GM12878 (cell line): ENCODE measurements at regions not wholly inside any gene's neighbourhood (a gene's known extent, or its start where the extent isn't known, plus 50 kb on each side); places are given as distances from the start of the nearest gene placed in this dataset.

Experiments
- ATAC-seq: fragments of 200-7000 bp; cut with Tn5 transposase; 3 replicates; pipeline ENCODE4 v1.9.1; 2020; ENCODE audit warnings: mild to moderate bottlenecking, moderate library complexity
- BruUV-seq: library from RNA; stranded (reverse); fragments of 400-500 nt; replicated peaks from 2 replicates; lab custom pipeline; 2021; lab: Mats Ljungman, UMichigan
- CTCF ChIA-PET: fragments of 300-600 bp; sonication (Branson Sonifier 250); formaldehyde crosslinking; extraction: SDS; loops from one replicate; lab custom pipeline; 2021; ENCODE audit warnings: inconsistent platforms; lab: Yijun Ruan, JAX
- POLR2A ChIA-PET: fragments of 350-600 bp; formaldehyde crosslinking; extraction: SDS; loops from one replicate; lab custom pipeline; 2021; ENCODE audit warnings: inconsistent platforms; lab: Charles Lee
- RAD21 ChIA-PET: fragments of 300-600 bp; sonication (Branson Sonifier 250); formaldehyde crosslinking; loops from one replicate; lab custom pipeline; 2023; ENCODE audit warnings: antibody characterized with exemption; ENCODE audit not compliant: unreplicated experiment; lab: Charles Lee
- SMC1A ChIA-PET: fragments of 300-600 bp; sonication (Branson Sonifier 250); formaldehyde crosslinking; loops from one replicate; lab custom pipeline; 2023; ENCODE audit not compliant: unreplicated experiment, uncharacterized antibody; lab: Charles Lee
- DNase-seq: peaks from one replicate; pipeline ENCODE4 v3.0.0-alpha.2; 2011; ENCODE audit warnings: low read depth, low spot score
- FAIRE-seq: peaks from 3 replicates; lab custom pipeline; 2011; peaks lifted over from hg19 to GRCh38; lab: Jason Lieb, UNC
- H2AFZ ChIP-seq: 2 replicates; pipeline ENCODE4 v1.6.0; 2011; ENCODE audit warnings: low read depth, low read length, control low read depth; ENCODE audit not compliant: control insufficient read depth
- H3K27ac ChIP-seq: 2 replicates; pipeline ENCODE4 v1.5.1; 2011; ENCODE audit warnings: control low read depth; ENCODE audit not compliant: control insufficient read depth, insufficient read depth
- H3K27me3 ChIP-seq, 2 experiments: replicated peaks in 1 of 2; 2 replicates each; pipeline versions ENCODE4 v1.6.0 to v1.6.1; 2011; ENCODE audit warnings: low read length in 1 of 2; ENCODE audit not compliant: control insufficient read depth in 2 of 2, insufficient read depth in 2 of 2
- H3K36me3 ChIP-seq, 2 experiments: 2 replicates each; pipeline ENCODE4 v1.5.1; 2011; ENCODE audit warnings: low read length in 1 of 2; ENCODE audit not compliant: control insufficient read depth in 2 of 2, insufficient read depth in 2 of 2
- H3K4me1 ChIP-seq: 2 replicates; pipeline ENCODE4 v1.6.1; 2011; ENCODE audit warnings: mild to moderate bottlenecking, low read length, moderate library complexity, mixed read lengths; ENCODE audit not compliant: control insufficient read depth, insufficient read depth
- H3K4me2 ChIP-seq: 2 replicates; pipeline ENCODE4 v1.6.0; 2011; ENCODE audit warnings: control low read depth; ENCODE audit not compliant: control insufficient read depth, insufficient read depth
- H3K4me3 ChIP-seq: fragments of 200-600 bp; sonication (generic); 2 replicates; pipeline ENCODE4 v1.5.1; 2016
- H3K79me2 ChIP-seq: 2 replicates; pipeline ENCODE4 v1.6.0; 2011; ENCODE audit warnings: low read length; ENCODE audit not compliant: control insufficient read depth, insufficient read depth
- H3K9ac ChIP-seq: 2 replicates; pipeline ENCODE4 v1.8.0; 2011; ENCODE audit warnings: low read length, control low read depth, mixed read lengths; ENCODE audit not compliant: control insufficient read depth, insufficient read depth
- H3K9me3 ChIP-seq: replicated peaks from 3 replicates; pipeline ENCODE4 v1.5.1; 2011; ENCODE audit warnings: mild to moderate bottlenecking, low read length; ENCODE audit not compliant: control insufficient read depth, insufficient read depth
- H4K20me1 ChIP-seq: 2 replicates; pipeline ENCODE4 v1.6.0; 2011; ENCODE audit not compliant: control insufficient read depth, insufficient read depth
- CEBPB ChIP-seq, 2 experiments: fragments of 150-350 bp in 1 of 2; IDR thresholded peaks; 2 replicates each; pipeline ENCODE4 v1.6.1; 2012 to 2014; ENCODE audit warnings: low read depth in 2 of 2, low read length in 2 of 2, borderline replicate concordance in 1 of 2, inconsistent platforms in 1 of 2
- CUX1 ChIP-seq: IDR thresholded peaks from 2 replicates; pipeline ENCODE4 v1.6.1; 2012; ENCODE audit warnings: improper control_type of control experiment, low read depth, low read length; ENCODE audit not compliant: insufficient replicate concordance
- EED ChIP-seq: sonication (generic); IDR thresholded peaks from 2 replicates; pipeline ENCODE4 v1.6.1; 2016; ENCODE audit warnings: antibody characterized with exemption, low read depth
- NFYB ChIP-seq: IDR thresholded peaks from 2 replicates; pipeline ENCODE4 v1.6.1; 2011; ENCODE audit warnings: low read depth, mild to moderate bottlenecking, low read length, improper control_type of control experiment, moderate library complexity; ENCODE audit not compliant: insufficient read depth
- NKRF ChIP-seq: fragments of 450-650 bp; conservative IDR thresholded peaks from 2 replicates; pipeline ENCODE4 v1.6.1; 2017; ENCODE audit warnings: mild to moderate bottlenecking, moderate library complexity
- SIX5 ChIP-seq: IDR thresholded peaks from 2 replicates; pipeline ENCODE4 v1.6.1; 2011; ENCODE audit warnings: mild to moderate bottlenecking, low read depth, low read length, moderate library complexity; ENCODE audit not compliant: severe bottlenecking
- SUPT20H ChIP-seq: IDR thresholded peaks from 2 replicates; pipeline ENCODE4 v1.6.1; 2011; ENCODE audit warnings: low read depth, mild to moderate bottlenecking, low read length, moderate library complexity, borderline replicate concordance; ENCODE audit not compliant: control insufficient read depth
- ZBTB4 ChIP-seq: fragments of 450-650 bp; formaldehyde crosslinking; IDR thresholded peaks from 2 replicates; pipeline ENCODE4 v1.4.0; 2022; ENCODE audit warnings: mild to moderate bottlenecking, moderate library complexity
- ZNF217 ChIP-seq: fragments of 450-650 bp; IDR thresholded peaks from 2 replicates; pipeline ENCODE4 v1.6.1; 2017; ENCODE audit warnings: antibody characterized with exemption, mild to moderate bottlenecking
- ZNF384 ChIP-seq: IDR thresholded peaks from 2 replicates; pipeline ENCODE4 v1.6.1; 2012; ENCODE audit warnings: low read depth, mild to moderate bottlenecking, low read length, improper control_type of control experiment, borderline replicate concordance
- WGBS: methylation state at CpG from one replicate; pipeline ENCODE4 v1.1.6; 2016; ENCODE audit warnings: low lambda C conversion rate; ENCODE audit not compliant: insufficient replicate concordance, insufficient coverage; ENCODE audit errors: missing lambda C conversion rate; 5-methylcytosine and 5-hydroxymethylcytosine counted together
- in situ Hi-C: fragments of 300-500 bp; cut with MboI; formaldehyde crosslinking; loops from 9 replicates; pipeline ENCODE4 v1.14.3; 2018; ENCODE audit warnings: mixed read lengths
- intact Hi-C: fragments of 100-400 bp; cut with micrococcal nuclease; formaldehyde crosslinking; loops from one replicate; pipeline ENCODE4 v1.14.2; 2022; ENCODE audit not compliant: unreplicated experiment

- no peak overlapping the region for H2AFZ ChIP-seq
- intact Hi-C loops: no loop called here
- no peak overlapping the region for H3K4me3 ChIP-seq
- BruUV-seq: no TSS peak
- no peaks in the 10 kb centered on the region for H3K79me2 ChIP-seq
- ChIA-PET SMC1A (no interaction called here), POLR2A (no interaction called here), CTCF (no interaction called here), RAD21 (no interaction called here)
- no peak for DNase-seq
- no peak for ATAC-seq
- in situ Hi-C loops: no loop called here
- 11% methylated on average over 4 of the region's 4 CpGs for WGBS
- no peaks in the 10 kb centered on the region for H3K36me3 ChIP-seq
- no peaks in the 10 kb centered on the region for H3K4me1 ChIP-seq
- no peak overlapping the region for H3K27ac ChIP-seq
- H3K9ac ChIP-seq: no peak overlapping the region
- no peak overlapping the region for H3K4me2 ChIP-seq
- H3K9me3 ChIP-seq: no peaks in the 10 kb centered on the region
- no peaks in the 10 kb centered on the region for H4K20me1 ChIP-seq
- no peaks in the 10 kb centered on the region for H3K27me3 ChIP-seq
- FAIRE-seq: no peak
- TF ChIP-seq CUX1 (no peak), ZNF217 (no peak), EED (no peak), NFYB (no peak), SUPT20H (no peak), SIX5 (no peak), ZNF384 (no peak), CEBPB (IDR thresholded peaks at IDR 0.05; ENCODE audit: borderline replicate concordance in 1 of 2, low read depth in 2 of 2, low read length in 2 of 2) (no peak), NKRF (no peak), ZBTB4 (CRISPR knock-in tag) (no peak)
These were observed 106.1 kb downstream of the DSEL start for GRCh38 chr18:67410075-67411070.
